ENCODE measurements at regions not wholly inside any gene's neighbourhood (a gene's known extent, or its start where the extent isn't known, plus 50 kb on each side); places are given as distances from the start of the nearest gene placed in this dataset.

DNA sequence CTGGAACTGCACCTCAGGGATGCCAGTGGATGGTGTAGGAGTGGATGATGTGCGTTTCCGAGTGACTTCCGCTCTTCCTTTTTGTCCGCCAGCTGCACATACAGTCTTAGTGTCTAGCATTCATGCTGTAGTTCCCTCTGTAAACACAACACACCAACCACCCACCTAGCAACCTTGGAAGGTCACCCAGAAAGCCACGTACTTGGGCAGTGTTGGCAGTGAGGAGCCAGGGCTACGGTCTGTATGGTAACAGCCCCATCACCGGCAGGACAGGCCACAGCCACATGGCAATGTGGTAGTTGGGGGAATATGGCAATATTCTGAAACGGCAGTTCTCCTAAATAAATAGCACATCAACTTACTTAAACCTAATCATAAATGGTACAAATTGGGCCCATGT is 613.5 kb upstream of the MGMT start:
- TF ChIP-seq, protein P1, sequence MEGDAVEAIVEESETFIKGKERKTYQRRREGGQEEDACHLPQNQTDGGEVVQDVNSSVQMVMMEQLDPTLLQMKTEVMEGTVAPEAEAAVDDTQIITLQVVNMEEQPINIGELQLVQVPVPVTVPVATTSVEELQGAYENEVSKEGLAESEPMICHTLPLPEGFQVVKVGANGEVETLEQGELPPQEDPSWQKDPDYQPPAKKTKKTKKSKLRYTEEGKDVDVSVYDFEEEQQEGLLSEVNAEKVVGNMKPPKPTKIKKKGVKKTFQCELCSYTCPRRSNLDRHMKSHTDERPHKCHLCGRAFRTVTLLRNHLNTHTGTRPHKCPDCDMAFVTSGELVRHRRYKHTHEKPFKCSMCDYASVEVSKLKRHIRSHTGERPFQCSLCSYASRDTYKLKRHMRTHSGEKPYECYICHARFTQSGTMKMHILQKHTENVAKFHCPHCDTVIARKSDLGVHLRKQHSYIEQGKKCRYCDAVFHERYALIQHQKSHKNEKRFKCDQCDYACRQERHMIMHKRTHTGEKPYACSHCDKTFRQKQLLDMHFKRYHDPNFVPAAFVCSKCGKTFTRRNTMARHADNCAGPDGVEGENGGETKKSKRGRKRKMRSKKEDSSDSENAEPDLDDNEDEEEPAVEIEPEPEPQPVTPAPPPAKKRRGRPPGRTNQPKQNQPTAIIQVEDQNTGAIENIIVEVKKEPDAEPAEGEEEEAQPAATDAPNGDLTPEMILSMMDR (IDR thresholded peaks at IDR 0.05; ENCODE audit: poor library complexity) = no peak
- no peak for TF ChIP-seq EZH2 (IDR thresholded peaks at IDR 0.05; ENCODE audit: borderline replicate concordance)
- TF ChIP-seq EZH2phosphoT487 (IDR thresholded peaks at IDR 0.05; ENCODE audit: low read depth, severe bottlenecking, unreplicated experiment) = no peak
